NCI-H446 (cell line): ENCODE measurements at regions not wholly inside any gene's neighbourhood (a gene's known extent, or its start where the extent isn't known, plus 50 kb on each side); places are given as distances from the start of the nearest gene placed in this dataset.

ENCODE experiments used
- DNase-seq, 2 experiments: peaks; one replicate each; lab custom pipeline; 2025; lab: John Stamatoyannopoulos, UW

GRCh38 chr16:85557083-85557970, 55.8 kb upstream of the GSE1 start:
- DNase-seq, result no peak

- no peak for DNase-seq
Measured at GRCh38 chr16:85557971-85558657, 55.0 kb upstream of the GSE1 start.

- no peak for DNase-seq
Measured at GRCh38 chr16:85560932-85561247, 52.2 kb upstream of the GSE1 start.

GRCh38 chr16:85561248-85562092, 51.7 kb upstream of the GSE1 start:
- DNase-seq, result no peak

- no peak for DNase-seq
Measured at GRCh38 chr16:85562093-85562786, 50.9 kb upstream of the GSE1 start.

GRCh38 chr16:85563034-85563433, 50.1 kb upstream of the GSE1 start:
- no peak for DNase-seq
